Retinal pigment epithelial cell (primary cell): ENCODE measurements at regions not wholly inside any gene's neighbourhood (a gene's known extent, or its start where the extent isn't known, plus 50 kb on each side); places are given as distances from the start of the nearest gene placed in this dataset.
A peak's percentile ranks its signal among the peaks of the same experiment; 100 is the strongest.

Experiments
- DNase-seq: peaks from one replicate; pipeline ENCODE4 v3.0.0-alpha.2; 2010; ENCODE audit warnings: low read depth
- H3K4me3 ChIP-seq: 2 replicates; pipeline ENCODE4 v1.5.1; 2011; ENCODE audit warnings: mild to moderate bottlenecking, low read length, control low read depth, moderate library complexity
- CTCF ChIP-seq: conservative IDR thresholded peaks from 2 replicates; pipeline ENCODE4 v1.5.1; 2011; ENCODE audit warnings: low read depth, low read length, control low read depth, inconsistent platforms

DNA sequence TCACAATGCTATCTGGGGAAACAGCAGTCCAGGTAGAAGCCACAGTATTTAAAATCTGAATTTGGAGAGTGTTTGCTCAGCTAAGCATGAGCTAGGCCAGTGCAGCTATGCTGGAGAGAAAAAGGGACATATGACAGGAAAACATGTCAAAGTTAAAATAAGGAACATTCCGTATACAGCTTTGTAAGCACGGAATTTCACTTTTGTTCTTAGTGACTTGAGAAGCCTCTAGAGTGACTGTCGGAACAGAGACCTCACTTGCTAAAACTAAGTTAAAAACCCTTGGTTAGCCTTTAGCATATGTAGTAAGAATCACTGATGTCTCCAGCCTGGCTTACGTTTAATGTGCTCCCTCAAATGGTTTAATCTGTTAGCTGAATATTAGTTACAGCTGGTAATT is 661.7 kb downstream of the KCNT2 start:
- no peak overlapping the region for H3K4me3 ChIP-seq
- DNase-seq = no peak
- no peak for TF ChIP-seq CTCF

DNA sequence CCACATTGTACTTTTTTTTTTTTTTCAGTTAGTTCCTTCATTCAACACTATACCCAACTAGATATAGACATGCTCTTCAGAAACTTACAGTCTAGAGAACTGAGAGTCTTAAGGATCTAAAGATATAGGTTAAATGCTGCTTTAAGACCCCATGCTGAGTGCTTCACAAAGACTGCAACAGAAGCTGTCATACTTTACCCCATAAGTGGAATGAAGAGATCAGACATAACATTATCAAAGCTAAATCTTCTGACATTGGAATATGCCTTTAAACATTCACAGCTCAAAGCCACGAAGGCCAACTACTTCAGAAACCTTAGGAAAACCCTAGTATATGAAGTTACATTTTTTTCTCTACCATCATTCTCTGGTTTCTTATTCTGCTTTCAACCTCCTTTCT is 666.4 kb downstream of the KCNT2 start:
- no peak for TF ChIP-seq CTCF
- H3K4me3 ChIP-seq = no peak overlapping the region
- DNase-seq = no peak

GRCh38 chr1:195941314-195941713 is 666.9 kb downstream of the KCNT2 start:
- no peak for DNase-seq
- no peak for TF ChIP-seq CTCF
- no peak overlapping the region for H3K4me3 ChIP-seq

GRCh38 chr1:195939844-195940243 is 668.4 kb downstream of the KCNT2 start:
- H3K4me3 ChIP-seq = no peak overlapping the region
- TF ChIP-seq CTCF = peak; percentile 16
- DNase-seq = no peak

GRCh38 chr1:195934817-195935553 is 673.3 kb downstream of the KCNT2 start:
- TF ChIP-seq CTCF = no peak
- DNase-seq = no peak

GRCh38 chr1:195933835-195934234 is 674.4 kb downstream of the KCNT2 start:
- DNase-seq = no peak

More at GRCh38 chr1:195934817-195935553, 673.3 kb downstream of the KCNT2 start:
- no peak overlapping the region for H3K4me3 ChIP-seq

More at GRCh38 chr1:195933835-195934234, 674.4 kb downstream of the KCNT2 start:
- no peak for TF ChIP-seq CTCF
- H3K4me3 ChIP-seq = no peak overlapping the region
